ENCODE measurements at regions not wholly inside any gene's neighbourhood (a gene's known extent, or its start where the extent isn't known, plus 50 kb on each side); places are given as distances from the start of the nearest gene placed in this dataset.

- TF ChIP-seq CTCF (IDR thresholded peaks at IDR 0.05; ENCODE audit: low read depth, low read length, missing input control) (no peak), SP1 (IDR thresholded peaks at IDR 0.05) (no peak), JUND (IDR thresholded peaks at IDR 0.05) (no peak), FOXA1 (IDR thresholded peaks at IDR 0.05) (no peak), YY1 (IDR thresholded peaks at IDR 0.05) (no peak), RAD21 (IDR thresholded peaks at IDR 0.05) (no peak), EGR1 (IDR thresholded peaks at IDR 0.05; ENCODE audit: low read depth in 2 of 2) (no peak), GABPA (IDR thresholded peaks at IDR 0.05 in 1 of 2, conservative IDR thresholded peaks at IDR 0.05 in 1 of 2) (no peak), HNF4G (IDR thresholded peaks at IDR 0.05) (no peak), TAF1 (conservative IDR thresholded peaks at IDR 0.05) (no peak), RXRA (IDR thresholded peaks at IDR 0.05) (no peak)
- TF ChIP-seq, protein P1, sequence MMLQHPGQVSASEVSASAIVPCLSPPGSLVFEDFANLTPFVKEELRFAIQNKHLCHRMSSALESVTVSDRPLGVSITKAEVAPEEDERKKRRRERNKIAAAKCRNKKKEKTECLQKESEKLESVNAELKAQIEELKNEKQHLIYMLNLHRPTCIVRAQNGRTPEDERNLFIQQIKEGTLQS (IDR thresholded peaks at IDR 0.05), result no peak
- TF ChIP-seq, protein P2, sequence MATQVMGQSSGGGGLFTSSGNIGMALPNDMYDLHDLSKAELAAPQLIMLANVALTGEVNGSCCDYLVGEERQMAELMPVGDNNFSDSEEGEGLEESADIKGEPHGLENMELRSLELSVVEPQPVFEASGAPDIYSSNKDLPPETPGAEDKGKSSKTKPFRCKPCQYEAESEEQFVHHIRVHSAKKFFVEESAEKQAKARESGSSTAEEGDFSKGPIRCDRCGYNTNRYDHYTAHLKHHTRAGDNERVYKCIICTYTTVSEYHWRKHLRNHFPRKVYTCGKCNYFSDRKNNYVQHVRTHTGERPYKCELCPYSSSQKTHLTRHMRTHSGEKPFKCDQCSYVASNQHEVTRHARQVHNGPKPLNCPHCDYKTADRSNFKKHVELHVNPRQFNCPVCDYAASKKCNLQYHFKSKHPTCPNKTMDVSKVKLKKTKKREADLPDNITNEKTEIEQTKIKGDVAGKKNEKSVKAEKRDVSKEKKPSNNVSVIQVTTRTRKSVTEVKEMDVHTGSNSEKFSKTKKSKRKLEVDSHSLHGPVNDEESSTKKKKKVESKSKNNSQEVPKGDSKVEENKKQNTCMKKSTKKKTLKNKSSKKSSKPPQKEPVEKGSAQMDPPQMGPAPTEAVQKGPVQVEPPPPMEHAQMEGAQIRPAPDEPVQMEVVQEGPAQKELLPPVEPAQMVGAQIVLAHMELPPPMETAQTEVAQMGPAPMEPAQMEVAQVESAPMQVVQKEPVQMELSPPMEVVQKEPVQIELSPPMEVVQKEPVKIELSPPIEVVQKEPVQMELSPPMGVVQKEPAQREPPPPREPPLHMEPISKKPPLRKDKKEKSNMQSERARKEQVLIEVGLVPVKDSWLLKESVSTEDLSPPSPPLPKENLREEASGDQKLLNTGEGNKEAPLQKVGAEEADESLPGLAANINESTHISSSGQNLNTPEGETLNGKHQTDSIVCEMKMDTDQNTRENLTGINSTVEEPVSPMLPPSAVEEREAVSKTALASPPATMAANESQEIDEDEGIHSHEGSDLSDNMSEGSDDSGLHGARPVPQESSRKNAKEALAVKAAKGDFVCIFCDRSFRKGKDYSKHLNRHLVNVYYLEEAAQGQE (IDR thresholded peaks at IDR 0.05), result no peak
Measured at GRCh38 chr12:25701290-25701689, 148.2 kb upstream of the LMNTD1 start.

Data from liver (tissue), 3 donors.